CD4-positive, CD25-positive, alpha-beta regulatory T cell (primary cell): ENCODE measurements at regions not wholly inside any gene's neighbourhood (a gene's known extent, or its start where the extent isn't known, plus 50 kb on each side); places are given as distances from the start of the nearest gene placed in this dataset.

Source experiments
- ATAC-seq, 2 donors: fragments of 150-1000 bp; cut with Tn5 transposase; one replicate each; pipeline ENCODE4 v1.10.0; 2021; ENCODE audit warnings: low read depth in 2 of 2, moderate number of reproducible peaks in 2 of 2, moderate library complexity in 1 of 2
- DNase-seq, 3 donors: peaks; one replicate each; pipeline versions ENCODE4 v3.0.0 to v3.0.0-alpha.2; 2012 to 2022; ENCODE audit warnings: mixed read lengths in 1 of 3
- H3K27ac ChIP-seq: one replicate; pipeline ENCODE4 v1.7.0; 2013; ENCODE audit warnings: mild to moderate bottlenecking, low read length; ENCODE audit not compliant: insufficient read depth, poor library complexity, severe bottlenecking
- H3K27me3 ChIP-seq: one replicate; pipeline ENCODE4 v1.7.0; 2013; ENCODE audit warnings: low read length; ENCODE audit not compliant: control insufficient read depth, insufficient read depth
- H3K36me3 ChIP-seq: one replicate; pipeline ENCODE4 v1.7.0; 2013; ENCODE audit warnings: mild to moderate bottlenecking, low read length, moderate library complexity; ENCODE audit not compliant: control insufficient read depth, insufficient read depth
- H3K4me1 ChIP-seq: 2 replicates; pipeline ENCODE4 v1.7.0; 2013; ENCODE audit warnings: mild to moderate bottlenecking, low read length; ENCODE audit not compliant: insufficient read depth, control insufficient read depth, poor library complexity, severe bottlenecking
- H3K4me3 ChIP-seq: one replicate; pipeline ENCODE4 v1.7.0; 2013; ENCODE audit warnings: low read depth, mild to moderate bottlenecking, low read length, moderate library complexity
- H3K9me3 ChIP-seq, 2 experiments: 1 replicate in 1 of 2; 2 replicates in 1 of 2; pipeline ENCODE4 v1.7.0; 2013; ENCODE audit warnings: low read length in 2 of 2, mild to moderate bottlenecking in 1 of 2, moderate library complexity in 1 of 2; ENCODE audit not compliant: control insufficient read depth in 2 of 2
- H3K27ac Mint-ChIP-seq, 3 donors: one replicate each; pipeline ENCODE4 v1.8.0; 2020 to 2022; ENCODE audit warnings: mild to moderate bottlenecking in 3 of 3, mixed read lengths in 3 of 3, moderate library complexity in 2 of 3
- H3K27me3 Mint-ChIP-seq: one replicate; pipeline ENCODE4 v1.8.0; 2022; ENCODE audit warnings: mild to moderate bottlenecking, mixed read lengths
- H3K36me3 Mint-ChIP-seq: one replicate; pipeline ENCODE4 v1.8.0; 2020; ENCODE audit warnings: mixed read lengths
- H3K4me1 Mint-ChIP-seq, 4 donors: one replicate each; pipeline ENCODE4 v1.8.0; 2020 to 2022; ENCODE audit warnings: mixed read lengths in 4 of 4, mild to moderate bottlenecking in 1 of 4
- H3K4me3 Mint-ChIP-seq, 4 donors: one replicate each; pipeline ENCODE4 v1.8.0; 2020 to 2022; ENCODE audit warnings: mild to moderate bottlenecking in 4 of 4, mixed read lengths in 4 of 4, moderate library complexity in 3 of 4
- H3K9me3 Mint-ChIP-seq, 7 donors: one replicate each; pipeline ENCODE4 v1.8.0; 2020 to 2022; ENCODE audit warnings: mixed read lengths in 7 of 7, mild to moderate bottlenecking in 3 of 7, moderate library complexity in 2 of 7

DNA sequence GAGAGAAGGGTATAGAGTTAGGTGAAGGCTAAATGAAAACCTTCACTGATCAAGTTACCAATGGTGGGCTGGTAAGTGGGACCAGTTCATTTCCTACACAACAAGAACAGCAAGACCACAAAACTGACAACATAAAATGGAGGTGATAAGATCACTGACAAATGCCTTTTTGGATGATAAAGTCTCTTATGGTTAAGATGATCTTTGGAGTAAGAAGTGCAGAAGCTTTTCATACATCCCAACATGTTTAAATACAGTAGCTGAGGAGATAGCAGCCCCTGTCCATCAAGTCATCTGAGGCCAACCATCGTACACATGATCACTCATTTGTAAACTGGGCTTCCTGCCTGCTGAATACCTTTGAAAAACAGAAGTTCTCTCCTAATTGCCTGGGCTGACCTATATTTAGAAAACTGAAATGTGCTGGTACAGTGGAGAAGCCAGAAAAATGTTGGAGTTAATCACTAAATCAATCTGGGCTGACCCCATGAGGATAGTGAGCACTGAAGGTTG is 259.0 kb upstream of the ZFHX3 start:
- peaks cover 0 to 2% (median 0%) of the 10 kb centered on the region in 7 donors for H3K9me3 Mint-ChIP-seq
- no peak overlapping the region for H3K27ac ChIP-seq

DNA sequence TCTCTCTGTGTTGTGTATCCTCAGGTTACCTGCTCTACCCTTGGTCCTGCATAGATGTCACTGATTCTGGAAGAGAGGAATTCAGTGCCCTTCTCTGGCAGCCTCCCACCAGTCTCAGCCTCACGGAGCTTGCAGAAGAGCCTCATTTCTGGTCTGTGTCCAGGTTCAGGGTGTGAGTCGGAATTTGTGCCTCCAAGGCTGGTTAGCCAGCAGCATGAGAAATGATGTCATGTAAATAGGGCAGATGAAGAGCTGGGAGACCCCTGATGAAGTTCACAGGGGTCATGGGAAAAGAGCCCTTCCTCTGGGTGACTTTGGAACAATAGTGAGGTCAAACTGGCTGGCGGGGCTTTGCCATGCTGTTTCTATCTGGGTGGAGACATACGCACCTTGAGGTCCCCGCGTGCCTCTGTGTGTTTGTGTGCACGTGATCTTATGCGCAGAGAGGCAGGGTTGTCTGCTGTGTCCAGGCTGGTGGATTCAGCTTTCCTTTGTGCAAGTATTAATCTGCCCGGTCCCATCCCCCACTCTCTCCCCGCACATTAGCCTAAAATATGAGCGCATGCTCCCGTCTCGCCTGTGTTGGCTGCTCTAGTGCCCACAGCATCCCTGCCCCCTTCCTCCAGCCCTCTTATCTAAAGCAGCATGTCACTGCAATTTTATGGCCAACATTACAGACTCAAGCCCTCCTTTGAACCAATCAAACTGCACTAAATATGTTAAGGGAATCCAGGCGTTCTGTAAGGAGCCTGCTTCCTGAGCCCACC is 256.3 kb upstream of the ZFHX3 start:
- Histone ChIP-seq H3K36me3 (no peaks in the 10 kb centered on the region), H3K4me3 (no peak overlapping the region), H3K27me3 (no peaks in the 10 kb centered on the region), H3K9me3 (no peaks in the 10 kb centered on the region), H3K27ac (no peak overlapping the region), H3K4me1 (no peaks in the 10 kb centered on the region)
- Mint-ChIP-seq H3K27ac (no peak overlapping the region), H3K27me3 (no peaks in the 10 kb centered on the region), H3K4me1 (no peaks in the 10 kb centered on the region), H3K9me3 (peaks cover 0 to 2% (median 0%) of the 10 kb centered on the region in 7 donors), H3K4me3 (no peak overlapping the region), H3K36me3 (no peaks in the 10 kb centered on the region)
- no peak for ATAC-seq
- DNase-seq, result no peak

More for the DNA sequence above, 259.0 kb upstream of the ZFHX3 start:
- DNase-seq, result no peak
- Mint-ChIP-seq H3K4me1 (no peaks in the 10 kb centered on the region), H3K27me3 (no peaks in the 10 kb centered on the region), H3K4me3 (no peak overlapping the region), H3K27ac (no peak overlapping the region), H3K36me3 (no peaks in the 10 kb centered on the region)
- Histone ChIP-seq H3K36me3 (no peaks in the 10 kb centered on the region), H3K4me3 (no peak overlapping the region), H3K4me1 (no peaks in the 10 kb centered on the region), H3K9me3 (no peaks in the 10 kb centered on the region), H3K27me3 (no peaks in the 10 kb centered on the region)
- ATAC-seq, result no peak

DNA sequence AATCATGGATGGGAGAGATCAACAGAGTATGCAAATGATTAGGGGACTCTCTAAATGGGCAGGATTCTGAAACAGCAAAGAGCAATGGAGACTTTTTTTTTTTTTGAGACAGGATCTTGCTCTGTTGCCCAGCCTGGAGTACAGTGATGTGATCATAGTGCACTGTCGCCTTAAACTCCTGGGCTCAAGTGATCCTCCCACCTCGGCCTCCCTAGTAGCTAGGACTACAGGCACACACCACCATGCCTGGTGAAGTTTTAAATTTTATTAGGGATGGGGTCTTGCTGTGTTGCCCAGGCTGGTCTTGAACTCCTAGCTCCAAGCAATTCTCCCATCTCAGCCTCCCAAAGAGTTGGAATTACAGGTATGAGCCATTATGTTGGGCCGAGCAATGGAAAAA is 255.0 kb upstream of the ZFHX3 start:
- H3K36me3 ChIP-seq, result no peaks in the 10 kb centered on the region
- H3K27me3 Mint-ChIP-seq, result no peaks in the 10 kb centered on the region
- H3K4me3 Mint-ChIP-seq, result no peak overlapping the region
- no peaks in the 10 kb centered on the region for H3K4me1 ChIP-seq
- H3K27ac Mint-ChIP-seq, result no peak overlapping the region
- no peak overlapping the region for H3K27ac ChIP-seq
- peaks cover 0 to 2% (median 0%) of the 10 kb centered on the region in 7 donors for H3K9me3 Mint-ChIP-seq
- DNase-seq (no peak), ATAC-seq (no peak)
- no peak overlapping the region for H3K4me3 ChIP-seq
- no peaks in the 10 kb centered on the region for H3K9me3 ChIP-seq
- H3K36me3 Mint-ChIP-seq, result no peaks in the 10 kb centered on the region
- H3K27me3 ChIP-seq, result no peaks in the 10 kb centered on the region
- no peaks in the 10 kb centered on the region for H3K4me1 Mint-ChIP-seq

DNA sequence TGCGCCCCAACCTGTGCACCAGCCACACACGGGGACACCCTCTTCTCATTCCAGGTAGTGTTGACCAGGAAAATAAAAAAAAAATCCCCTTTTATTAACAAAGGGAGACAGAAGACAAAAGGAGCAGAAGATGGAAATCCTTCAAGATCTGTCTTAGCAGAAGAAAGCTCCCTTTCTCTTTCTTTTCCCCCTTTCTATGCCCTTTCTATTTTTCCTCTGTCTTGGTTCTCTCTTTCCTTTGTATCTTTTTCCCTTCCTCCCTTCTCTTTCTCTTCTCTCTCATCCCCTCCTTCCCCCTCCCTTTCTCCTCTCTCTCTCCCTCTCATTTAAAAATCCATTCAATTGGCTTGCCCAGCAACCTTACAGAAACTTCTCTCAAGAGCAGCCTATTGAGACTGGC is 254.1 kb upstream of the ZFHX3 start:
- Mint-ChIP-seq H3K36me3 (no peaks in the 10 kb centered on the region), H3K27ac (no peak overlapping the region), H3K4me3 (no peak overlapping the region), H3K9me3 (peaks cover 0 to 2% (median 0%) of the 10 kb centered on the region in 7 donors), H3K4me1 (no peaks in the 10 kb centered on the region), H3K27me3 (no peaks in the 10 kb centered on the region)
- Histone ChIP-seq H3K27me3 (no peaks in the 10 kb centered on the region), H3K4me1 (no peaks in the 10 kb centered on the region), H3K27ac (no peak overlapping the region), H3K4me3 (no peak overlapping the region), H3K36me3 (no peaks in the 10 kb centered on the region), H3K9me3 (no peaks in the 10 kb centered on the region)
- ATAC-seq, result no peak
- DNase-seq, result no peak

DNA sequence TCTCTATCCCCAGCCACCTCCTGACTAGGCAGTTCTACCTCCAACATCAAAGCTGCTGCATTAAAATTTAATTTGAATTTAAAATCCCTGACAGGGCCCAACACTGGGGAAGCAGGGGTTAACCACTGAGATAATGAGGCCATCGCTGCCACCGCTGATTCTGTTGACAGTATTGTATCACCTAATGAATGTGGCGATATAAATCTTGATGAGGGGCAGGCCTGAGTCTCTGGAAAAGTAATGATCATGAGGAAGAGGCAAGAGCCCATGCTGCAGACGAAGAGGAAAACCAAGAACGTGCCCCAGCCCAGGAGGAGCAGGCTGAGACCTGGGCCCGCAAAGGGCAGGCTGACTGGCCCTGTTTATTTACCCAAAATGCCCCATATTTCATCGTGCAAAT is 251.4 kb upstream of the ZFHX3 start:
- Mint-ChIP-seq H3K4me1 (no peaks in the 10 kb centered on the region), H3K27ac (no peak overlapping the region), H3K9me3 (peaks cover 0 to 4% (median 0%) of the 10 kb centered on the region in 7 donors), H3K27me3 (no peaks in the 10 kb centered on the region), H3K4me3 (no peak overlapping the region), H3K36me3 (no peaks in the 10 kb centered on the region)
- H3K4me3 ChIP-seq, result no peak overlapping the region
- no peak overlapping the region for H3K27ac ChIP-seq
- no peak for ATAC-seq
- no peaks in the 10 kb centered on the region for H3K9me3 ChIP-seq
- no peaks in the 10 kb centered on the region for H3K27me3 ChIP-seq
- no peaks in the 10 kb centered on the region for H3K4me1 ChIP-seq
- no peak for DNase-seq
- H3K36me3 ChIP-seq, result no peaks in the 10 kb centered on the region

DNA sequence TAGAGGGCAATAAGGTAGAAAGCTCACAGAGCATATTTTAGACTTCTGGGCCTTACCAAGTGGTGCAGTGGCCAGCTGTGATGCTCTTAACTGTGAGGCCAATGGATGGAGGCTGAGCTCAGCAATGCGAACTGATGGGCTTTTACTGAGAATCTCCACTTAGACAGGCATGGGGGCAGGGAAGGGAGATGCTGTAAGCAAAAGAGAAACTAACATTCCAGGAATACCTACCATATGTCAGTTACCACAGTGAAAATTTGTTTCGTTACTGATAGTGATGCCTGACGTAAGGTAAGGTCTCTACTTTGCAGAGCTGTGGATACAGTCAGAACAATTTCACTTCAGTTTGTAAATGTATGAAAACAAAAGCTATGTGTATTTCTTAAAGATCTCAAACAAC is 250.6 kb upstream of the ZFHX3 start:
- Mint-ChIP-seq H3K9me3 (peaks cover 0 to 4% (median 1%) of the 10 kb centered on the region in 7 donors), H3K4me3 (no peak overlapping the region), H3K27me3 (no peaks in the 10 kb centered on the region), H3K36me3 (no peaks in the 10 kb centered on the region), H3K4me1 (no peaks in the 10 kb centered on the region), H3K27ac (no peak overlapping the region)
- Histone ChIP-seq H3K4me1 (no peaks in the 10 kb centered on the region), H3K27ac (no peak overlapping the region), H3K27me3 (no peaks in the 10 kb centered on the region), H3K36me3 (no peaks in the 10 kb centered on the region), H3K9me3 (no peaks in the 10 kb centered on the region), H3K4me3 (no peak overlapping the region)
- DNase-seq, result no peak
- ATAC-seq, result no peak

DNA sequence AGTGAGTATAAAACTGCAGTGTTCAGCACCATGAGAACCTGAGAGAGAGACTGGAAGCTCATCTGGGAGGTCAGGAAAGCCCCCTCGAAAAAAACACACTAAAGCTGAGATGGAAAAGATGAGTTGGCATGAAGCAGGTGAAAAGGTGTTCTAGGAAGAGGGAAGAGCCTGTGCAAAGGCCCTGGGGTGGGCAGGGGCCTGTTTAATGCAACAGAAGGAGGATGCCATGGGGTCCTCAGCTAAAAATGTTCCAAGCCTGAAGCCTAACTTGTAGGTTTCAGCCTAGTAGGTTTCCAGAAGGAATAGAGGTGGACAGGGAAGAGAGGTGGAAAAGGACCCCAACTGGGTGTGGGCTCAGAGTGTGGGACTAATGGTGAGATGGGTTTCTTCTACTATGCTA is 242.3 kb upstream of the ZFHX3 start:
- no peak overlapping the region for H3K27ac Mint-ChIP-seq
- DNase-seq, result no peak

DNA sequence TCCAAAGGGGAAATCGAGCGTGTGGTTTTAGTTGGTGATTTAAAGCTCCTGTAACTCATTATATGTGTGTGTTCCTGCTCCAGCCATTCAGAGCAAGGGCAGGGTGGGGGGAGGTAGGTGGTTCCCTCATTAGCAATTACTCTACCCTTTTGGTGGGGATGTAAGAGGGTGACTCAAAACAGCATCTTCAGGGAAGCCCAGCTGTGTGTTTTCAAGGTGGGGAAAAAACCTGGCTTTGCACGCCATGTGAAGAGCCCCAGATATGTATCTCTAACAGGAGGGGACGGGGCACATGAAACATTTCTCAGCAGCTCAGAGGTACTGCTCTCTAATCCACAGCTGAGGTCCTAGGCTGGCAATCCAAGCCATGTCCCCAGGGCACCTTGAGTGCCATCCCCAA is 241.3 kb upstream of the ZFHX3 start:
- Mint-ChIP-seq H3K4me1 (no peaks in the 10 kb centered on the region), H3K27me3 (no peaks in the 10 kb centered on the region), H3K9me3 (peaks cover 0 to 3% (median 1%) of the 10 kb centered on the region in 7 donors), H3K36me3 (no peaks in the 10 kb centered on the region), H3K27ac (no peak overlapping the region), H3K4me3 (no peak overlapping the region)
- DNase-seq (no peak), ATAC-seq (no peak)
- no peaks in the 10 kb centered on the region for H3K36me3 ChIP-seq
- H3K4me3 ChIP-seq, result no peak overlapping the region
- no peaks in the 10 kb centered on the region for H3K9me3 ChIP-seq
- no peaks in the 10 kb centered on the region for H3K27me3 ChIP-seq
- H3K27ac ChIP-seq, result no peak overlapping the region
- H3K4me1 ChIP-seq, result no peaks in the 10 kb centered on the region

More for the DNA sequence above, 242.3 kb upstream of the ZFHX3 start:
- H3K36me3 Mint-ChIP-seq, result no peaks in the 10 kb centered on the region
- H3K27me3 Mint-ChIP-seq, result no peaks in the 10 kb centered on the region
- peaks cover 0 to 4% (median 1%) of the 10 kb centered on the region in 7 donors for H3K9me3 Mint-ChIP-seq
- no peaks in the 10 kb centered on the region for H3K27me3 ChIP-seq
- no peaks in the 10 kb centered on the region for H3K4me1 Mint-ChIP-seq
- H3K4me3 Mint-ChIP-seq, result no peak overlapping the region
- no peaks in the 10 kb centered on the region for H3K36me3 ChIP-seq
- no peak for ATAC-seq
- no peak overlapping the region for H3K4me3 ChIP-seq
- no peaks in the 10 kb centered on the region for H3K9me3 ChIP-seq
- no peaks in the 10 kb centered on the region for H3K4me1 ChIP-seq
- H3K27ac ChIP-seq, result no peak overlapping the region
